HEK293T (cell line): ENCODE measurements at regions not wholly inside any gene's neighbourhood (a gene's known extent, or its start where the extent isn't known, plus 50 kb on each side); places are given as distances from the start of the nearest gene placed in this dataset.

ENCODE experiments used
- CTCF ChIA-PET: fragments of 350-600 bp; formaldehyde crosslinking; extraction: SDS; loops from one replicate; lab custom pipeline; 2021; ENCODE audit warnings: antibody characterized with exemption, inconsistent platforms; lab: Yijun Ruan, JAX
- POLR2A ChIA-PET: fragments of 350-600 bp; formaldehyde crosslinking; extraction: SDS; loops from one replicate; lab custom pipeline; 2020; ENCODE audit warnings: antibody characterized with exemption, inconsistent platforms; lab: Yijun Ruan, JAX
- DNase-seq: peaks from one replicate; pipeline ENCODE4 v3.0.0; 2012; ENCODE audit warnings: mixed read lengths; ENCODE audit errors: extremely low spot score
- ARNT ChIP-seq: fragments of 450-650 bp; IDR thresholded peaks from 2 replicates; pipeline ENCODE4 v1.6.1; 2017; ENCODE audit warnings: mild to moderate bottlenecking
- BHLHE40 ChIP-seq: fragments of 450-650 bp; IDR thresholded peaks from 2 replicates; pipeline ENCODE4 v1.6.1; 2016; ENCODE audit warnings: mild to moderate bottlenecking, moderate library complexity, borderline replicate concordance
- CTBP1 ChIP-seq: fragments of 450-650 bp; IDR thresholded peaks from 2 replicates; pipeline ENCODE4 v1.6.1; 2016; ENCODE audit warnings: borderline replicate concordance
- ELF4 ChIP-seq: fragments of 450-650 bp; IDR thresholded peaks from 2 replicates; pipeline ENCODE4 v1.6.1; 2017; ENCODE audit warnings: antibody characterized with exemption
- FOXA1 ChIP-seq: fragments of 450-650 bp; IDR thresholded peaks from 2 replicates; pipeline ENCODE4 v1.6.1; 2016; ENCODE audit warnings: mild to moderate bottlenecking
- FOXK2 ChIP-seq: fragments of 450-650 bp; IDR thresholded peaks from 2 replicates; pipeline ENCODE4 v1.6.1; 2016; ENCODE audit warnings: mild to moderate bottlenecking
- FOXM1 ChIP-seq: fragments of 450-650 bp; IDR thresholded peaks from 2 replicates; pipeline ENCODE4 v1.6.1; 2017; ENCODE audit warnings: mild to moderate bottlenecking, borderline replicate concordance
- HDGF ChIP-seq: fragments of 450-650 bp; IDR thresholded peaks from 2 replicates; pipeline ENCODE4 v1.6.1; 2017; ENCODE audit warnings: antibody characterized with exemption, borderline replicate concordance
- L3MBTL2 ChIP-seq: fragments of 450-650 bp; conservative IDR thresholded peaks from 2 replicates; pipeline ENCODE4 v1.6.1; 2016; ENCODE audit warnings: mild to moderate bottlenecking
- LEF1 ChIP-seq: fragments of 450-650 bp; IDR thresholded peaks from 2 replicates; pipeline ENCODE4 v1.6.1; 2017; ENCODE audit warnings: mild to moderate bottlenecking, borderline replicate concordance
- NFRKB ChIP-seq: fragments of 450-650 bp; IDR thresholded peaks from 2 replicates; pipeline ENCODE4 v1.6.1; 2016; ENCODE audit warnings: mild to moderate bottlenecking, moderate library complexity
- SP1 ChIP-seq: fragments of 450-650 bp; IDR thresholded peaks from 2 replicates; pipeline ENCODE4 v1.6.1; 2017
- SUZ12 ChIP-seq: fragments of 450-650 bp; IDR thresholded peaks from 2 replicates; pipeline ENCODE4 v1.6.1; 2016; ENCODE audit warnings: mild to moderate bottlenecking
- TARDBP ChIP-seq: fragments of 450-650 bp; IDR thresholded peaks from 2 replicates; pipeline ENCODE4 v1.6.1; 2016
- ZNF384 ChIP-seq: fragments of 450-650 bp; IDR thresholded peaks from 2 replicates; pipeline ENCODE4 v1.6.1; 2016
- TF ChIP-seq, protein P1 (sequence below): fragments of 450-650 bp; IDR thresholded peaks from 2 replicates; pipeline ENCODE4 v1.6.1; 2016

DNA sequence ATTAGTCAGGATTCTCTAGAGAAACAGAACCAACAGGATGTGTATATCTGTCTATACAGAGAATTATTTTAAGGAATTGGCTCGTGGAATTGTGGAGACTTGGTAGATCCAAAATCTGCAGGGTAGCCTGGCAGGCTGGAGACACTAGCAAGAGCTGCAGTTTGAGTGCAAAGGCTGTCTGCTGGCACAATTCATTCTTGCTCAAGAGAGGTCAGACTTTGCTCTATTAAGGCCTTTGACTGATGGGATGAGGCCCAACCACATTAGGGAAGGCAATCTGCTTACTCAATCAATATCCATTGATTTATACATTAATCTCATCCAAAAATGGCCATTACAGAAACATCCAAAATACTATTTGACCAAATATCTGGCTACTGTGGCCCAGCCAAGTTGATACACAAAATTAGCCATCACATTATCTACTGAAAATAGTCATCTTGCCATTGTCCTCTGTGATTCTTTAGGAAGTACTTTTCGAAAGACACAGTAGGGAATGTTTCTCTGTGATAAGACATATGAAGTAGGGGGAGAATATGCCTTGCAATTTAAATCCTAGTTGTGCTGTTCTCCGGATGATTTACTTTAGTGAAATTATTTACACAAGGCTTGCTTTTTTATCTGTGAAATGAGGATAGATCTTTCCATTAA, 873.8 kb downstream of the ROBO2 start:
- ChIA-PET POLR2A (no interaction called here), CTCF (no interaction called here)
- DNase-seq = no peak
- TF ChIP-seq ELF4 = no peak
- TF ChIP-seq LEF1 = no peak
- no peak for TF ChIP-seq FOXK2
- no peak for TF ChIP-seq SP1
- TF ChIP-seq FOXA1 = no peak
- TF ChIP-seq BHLHE40 = no peak
- TF ChIP-seq ARNT = no peak
- no peak for TF ChIP-seq L3MBTL2
- TF ChIP-seq SUZ12 = no peak
- TF ChIP-seq TARDBP = no peak
- TF ChIP-seq HDGF = no peak

DNA sequence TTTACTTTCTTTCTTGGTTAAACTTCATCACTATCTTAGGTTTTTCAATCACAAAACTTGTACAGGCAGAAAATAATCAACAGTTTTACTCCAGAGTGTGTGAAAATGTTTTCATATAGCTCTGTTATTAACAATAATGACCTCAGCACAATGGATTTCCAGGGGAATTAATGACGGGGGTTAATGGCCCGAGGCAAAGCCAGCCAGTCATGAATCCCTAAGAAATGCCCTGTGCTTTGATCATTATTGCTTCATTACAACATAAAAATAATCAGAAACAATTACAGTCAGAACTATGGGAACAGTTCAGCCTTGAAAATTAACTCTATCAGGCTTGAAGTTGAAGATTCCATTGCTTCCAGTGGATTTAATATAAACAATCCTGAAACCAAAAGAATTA, 875.4 kb downstream of the ROBO2 start:
- DNase-seq = no peak
- ChIA-PET POLR2A (no interaction called here), CTCF (interaction anchor here (0.6 kb wide), 1 partner anchor 1301 kb away, joined by 3 read pairs; no protein-coding TSS in a partner anchor)
- no peak for TF ChIP-seq HDGF
- TF ChIP-seq ZNF384 = no peak
- TF ChIP-seq TARDBP = no peak
- no peak for TF ChIP-seq ARNT
- no peak for TF ChIP-seq SUZ12
- no peak for TF ChIP-seq BHLHE40
- no peak for TF ChIP-seq L3MBTL2
- no peak for TF ChIP-seq NFRKB

DNA sequence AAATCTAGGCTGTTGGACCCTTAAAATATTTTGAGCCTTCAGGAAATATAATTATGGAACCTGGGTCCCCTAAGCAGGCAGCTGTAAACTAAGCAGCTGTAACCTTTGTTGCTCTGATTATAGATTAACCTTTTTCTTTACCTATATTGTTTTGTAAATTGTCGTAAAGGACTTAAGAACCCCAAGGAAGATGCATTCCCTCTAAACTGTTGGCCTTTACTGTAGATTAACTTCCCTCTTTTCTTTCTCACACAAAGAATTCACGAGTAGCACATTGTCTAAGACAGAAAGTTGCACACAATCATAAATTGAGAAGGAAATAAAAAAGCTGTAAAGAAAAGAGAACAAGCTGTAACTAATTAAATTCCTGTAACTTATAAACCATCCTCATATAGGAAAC, 877.3 kb downstream of the ROBO2 start:
- CTCF ChIA-PET = no interaction called here
- POLR2A ChIA-PET = no interaction called here
- no peak for TF ChIP-seq BHLHE40
- no peak for TF ChIP-seq L3MBTL2
- no peak for TF ChIP-seq NFRKB
- no peak for TF ChIP-seq FOXK2
- TF ChIP-seq SP1 = no peak
- no peak for TF ChIP-seq TARDBP
- TF ChIP-seq CTBP1 = no peak
- no peak for TF ChIP-seq ARNT
- TF ChIP-seq FOXM1 = no peak
- TF ChIP-seq SUZ12 = no peak
- no peak for TF ChIP-seq FOXA1
- TF ChIP-seq LEF1 = no peak
- no peak for TF ChIP-seq HDGF
- TF ChIP-seq ELF4 = no peak
- no peak for TF ChIP-seq ZNF384
- TF ChIP-seq, protein P1, sequence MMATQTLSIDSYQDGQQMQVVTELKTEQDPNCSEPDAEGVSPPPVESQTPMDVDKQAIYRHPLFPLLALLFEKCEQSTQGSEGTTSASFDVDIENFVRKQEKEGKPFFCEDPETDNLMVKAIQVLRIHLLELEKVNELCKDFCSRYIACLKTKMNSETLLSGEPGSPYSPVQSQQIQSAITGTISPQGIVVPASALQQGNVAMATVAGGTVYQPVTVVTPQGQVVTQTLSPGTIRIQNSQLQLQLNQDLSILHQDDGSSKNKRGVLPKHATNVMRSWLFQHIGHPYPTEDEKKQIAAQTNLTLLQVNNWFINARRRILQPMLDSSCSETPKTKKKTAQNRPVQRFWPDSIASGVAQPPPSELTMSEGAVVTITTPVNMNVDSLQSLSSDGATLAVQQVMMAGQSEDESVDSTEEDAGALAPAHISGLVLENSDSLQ = no peak
- DNase-seq = no peak

DNA sequence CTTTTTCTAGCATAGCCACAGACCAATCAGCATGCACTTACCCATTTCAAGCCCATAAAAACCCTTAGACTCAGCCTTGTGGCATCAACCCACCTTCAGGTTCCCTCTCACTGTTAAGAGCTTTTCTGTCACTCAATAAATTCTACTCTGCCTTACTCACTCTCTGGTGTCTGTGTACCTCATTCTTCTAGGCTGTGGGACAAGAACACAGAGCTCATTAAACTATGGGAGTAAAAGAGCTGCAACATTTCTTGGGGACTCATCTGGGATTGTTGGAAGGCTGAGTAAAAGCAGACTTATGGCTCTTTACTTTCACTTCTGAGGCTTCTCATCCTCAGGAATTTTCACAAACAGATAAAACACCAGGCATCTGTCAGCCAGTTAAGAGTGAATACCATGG, 879.3 kb downstream of the ROBO2 start:
- ChIA-PET CTCF (no interaction called here), POLR2A (no interaction called here)
- TF ChIP-seq SP1 (no peak), L3MBTL2 (no peak), NFRKB (no peak), SUZ12 (no peak)
- TF ChIP-seq, protein P1 = no peak
- no peak for DNase-seq

DNA sequence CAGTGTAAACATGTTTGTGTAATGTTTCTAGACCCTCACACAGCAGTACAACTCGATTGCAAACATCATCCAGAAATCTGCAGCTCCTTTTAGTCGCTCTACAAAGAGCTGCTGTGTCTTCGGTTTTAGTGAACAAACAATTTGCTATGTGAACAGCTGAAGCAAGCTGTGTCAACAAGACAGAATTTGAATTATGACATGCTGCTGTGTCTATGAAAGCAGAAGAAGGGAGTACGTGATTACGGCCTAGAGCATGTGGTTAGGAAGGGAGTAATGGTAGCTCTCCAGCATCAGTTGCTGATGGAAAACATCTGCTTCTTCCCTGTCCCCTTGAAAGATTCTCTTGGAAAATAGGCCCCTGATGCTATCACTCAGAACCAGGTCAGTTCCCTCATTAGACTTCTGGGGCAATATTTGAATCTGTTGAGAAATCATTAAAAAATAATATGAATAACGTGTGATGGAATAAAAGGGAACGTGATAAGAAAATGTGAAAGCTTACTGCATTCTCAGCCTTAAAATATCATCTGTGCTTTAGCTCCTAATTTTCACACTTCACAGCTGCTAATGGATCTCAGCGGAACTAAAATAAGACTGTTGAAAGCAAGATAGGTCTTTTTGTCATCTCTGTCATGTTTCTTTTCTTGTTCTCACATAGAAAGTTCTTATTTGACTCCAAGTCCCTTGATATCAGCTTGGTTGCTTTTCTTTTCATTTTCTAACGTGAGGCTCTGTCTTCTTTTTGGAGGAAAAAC, 891.5 kb downstream of the ROBO2 start:
- TF ChIP-seq BHLHE40 (no peak), CTBP1 (no peak), NFRKB (no peak), FOXM1 (no peak), L3MBTL2 (no peak), ZNF384 (no peak), SUZ12 (no peak), LEF1 (no peak), ARNT (no peak), HDGF (no peak)
- TF ChIP-seq, protein P1 = no peak
- ChIA-PET CTCF (no interaction called here), POLR2A (no interaction called here)
- DNase-seq = no peak

DNA sequence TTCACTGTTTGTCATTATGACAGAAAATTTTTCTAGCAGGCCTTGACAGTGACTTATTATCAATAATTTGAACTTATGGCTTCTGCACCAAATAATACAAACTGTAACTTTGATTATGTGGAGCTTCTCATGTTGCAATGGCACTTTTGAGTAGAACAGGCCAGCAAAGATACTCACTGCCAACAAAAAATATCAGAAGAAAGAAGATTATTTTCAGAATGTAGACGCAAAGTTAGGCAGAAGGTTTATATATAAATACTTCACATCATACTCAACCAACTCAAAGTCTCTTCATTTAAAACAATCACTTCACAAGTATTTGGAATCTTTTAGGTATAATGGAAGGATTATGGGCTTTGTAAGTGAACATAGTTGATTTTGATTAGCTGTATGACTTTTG, 893.0 kb downstream of the ROBO2 start:
- ChIA-PET CTCF (no interaction called here), POLR2A (no interaction called here)
- no peak for TF ChIP-seq L3MBTL2
- TF ChIP-seq ELF4 = no peak
- no peak for TF ChIP-seq SUZ12
- TF ChIP-seq ZNF384 = no peak
- no peak for TF ChIP-seq SP1
- TF ChIP-seq FOXA1 = no peak
- TF ChIP-seq BHLHE40 = no peak
- TF ChIP-seq TARDBP = no peak
- no peak for TF ChIP-seq CTBP1
- no peak for DNase-seq
